HG03066 (cell line): ENCODE measurements at regions not wholly inside any gene's neighbourhood (a gene's known extent, or its start where the extent isn't known, plus 50 kb on each side); places are given as distances from the start of the nearest gene placed in this dataset.

Experiments used
- ATAC-seq: cut with Tn5 transposase; IDR thresholded peaks from one replicate; pipeline ENCODE4 v1.9.1; 2021; ENCODE audit warnings: low read depth; ENCODE audit not compliant: unreplicated experiment

GRCh38 chr2:12870692-12871091, 154.0 kb downstream of the TRIB2 start:
- ATAC-seq = no peak

- no peak for ATAC-seq
Measured at GRCh38 chr2:12871694-12872315, 155.1 kb downstream of the TRIB2 start.

GRCh38 chr2:12877761-12878160, 161.0 kb downstream of the TRIB2 start:
- no peak for ATAC-seq

GRCh38 chr2:12879649-12880048, 162.9 kb downstream of the TRIB2 start:
- no peak for ATAC-seq

GRCh38 chr2:12881952-12882351, 165.2 kb downstream of the TRIB2 start:
- ATAC-seq = no peak

- ATAC-seq = no peak
Measured at GRCh38 chr2:12882393-12882792, 165.7 kb downstream of the TRIB2 start.

GRCh38 chr2:12883906-12884305, 167.2 kb downstream of the TRIB2 start:
- ATAC-seq = no peak

- ATAC-seq = no peak
Measured at GRCh38 chr2:12884713-12885282, 168.1 kb downstream of the TRIB2 start.

- ATAC-seq = no peak
Measured at GRCh38 chr2:12890066-12890465, 173.3 kb downstream of the TRIB2 start.

- no peak for ATAC-seq
Measured at GRCh38 chr2:12890481-12890991, 173.8 kb downstream of the TRIB2 start.

GRCh38 chr2:12895017-12895416, 178.3 kb downstream of the TRIB2 start:
- no peak for ATAC-seq

- no peak for ATAC-seq
Measured at GRCh38 chr2:12896318-12896982, 179.7 kb downstream of the TRIB2 start.

- ATAC-seq = no peak
Measured at GRCh38 chr2:12897181-12897580, 180.4 kb downstream of the TRIB2 start.

GRCh38 chr2:12903272-12903671, 186.5 kb downstream of the TRIB2 start:
- no peak for ATAC-seq

- ATAC-seq = no peak
Measured at GRCh38 chr2:12910431-12910830, 193.7 kb downstream of the TRIB2 start.

- ATAC-seq = no peak
Measured at GRCh38 chr2:12915787-12916186, 199.1 kb downstream of the TRIB2 start.

GRCh38 chr2:12918138-12918834, 201.6 kb downstream of the TRIB2 start:
- no peak for ATAC-seq

GRCh38 chr2:12918835-12919445, 202.2 kb downstream of the TRIB2 start:
- ATAC-seq = no peak

GRCh38 chr2:12921321-12921720, 204.6 kb downstream of the TRIB2 start:
- no peak for ATAC-seq

GRCh38 chr2:12923907-12924610, 207.3 kb downstream of the TRIB2 start:
- no peak for ATAC-seq
